ENCODE measurements at regions not wholly inside any gene's neighbourhood (a gene's known extent, or its start where the extent isn't known, plus 50 kb on each side); places are given as distances from the start of the nearest gene placed in this dataset.
"Not testable (repeated sequence)": the region's sequence is repeated elsewhere in the genome, so short reads cannot be mapped to it uniquely, and the experiment has no call there.

DNA sequence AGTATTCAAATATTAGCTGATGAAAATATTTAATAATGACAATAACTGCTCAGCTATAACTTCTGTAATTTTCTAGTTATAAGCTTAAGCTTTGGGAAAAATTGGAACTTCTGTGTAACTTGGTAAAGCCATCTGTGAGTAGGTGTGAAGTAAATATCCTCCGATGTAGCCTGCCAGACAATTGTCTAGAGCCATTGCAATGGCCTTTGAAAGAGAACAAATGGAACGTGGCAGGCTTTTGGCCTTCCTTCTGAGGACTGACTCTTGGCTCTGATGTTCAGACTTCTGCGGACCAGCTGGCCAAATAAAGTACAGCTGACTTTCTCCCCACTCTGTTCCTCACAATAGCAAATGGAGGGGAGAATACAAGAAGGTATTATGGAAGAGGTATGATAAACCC lies 203.4 kb upstream of the NMUR2 start:
- no peak for DNase-seq (ENCODE audit: low read depth in 2 of 2)

DNA sequence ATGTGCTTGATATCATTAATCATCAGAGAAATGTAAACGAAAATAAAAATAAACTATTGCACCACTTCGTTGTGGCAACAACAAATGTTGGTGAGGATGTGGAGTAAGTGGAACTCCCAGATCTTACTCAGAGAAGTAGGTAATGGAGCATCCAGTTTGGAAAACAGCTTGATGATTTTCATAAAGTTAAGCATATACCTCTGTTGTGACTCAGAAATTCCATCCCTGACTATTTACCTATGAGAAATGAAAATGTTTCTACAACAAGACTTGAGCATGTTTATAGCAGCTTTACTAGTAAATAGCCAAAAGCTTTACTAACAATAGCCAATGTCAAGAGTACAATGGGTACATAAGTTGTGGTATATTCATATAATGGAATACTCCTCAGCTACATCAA lies 214.7 kb upstream of the NMUR2 start:
- DNase-seq (ENCODE audit: low read depth in 2 of 2) = no peak

DNA sequence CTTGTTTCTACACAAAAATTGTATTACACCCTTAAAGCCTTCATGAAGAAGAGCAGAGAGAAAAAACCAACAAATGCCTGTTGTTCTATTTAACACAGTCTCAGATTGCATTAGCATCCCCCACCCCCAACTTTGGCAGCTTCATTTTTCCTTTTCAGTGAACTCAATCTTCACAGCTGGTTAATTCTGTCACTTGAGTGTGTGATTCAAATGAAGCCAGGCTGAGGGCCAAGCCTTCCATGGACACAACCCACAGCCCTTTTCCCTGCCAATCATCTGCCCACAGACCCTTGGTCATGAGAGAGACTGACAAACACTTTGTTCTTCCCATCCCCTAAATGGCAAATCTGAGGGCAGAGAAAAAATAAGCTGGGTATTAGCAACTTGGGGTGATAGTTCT lies 217.5 kb upstream of the NMUR2 start:
- no peak for DNase-seq (ENCODE audit: low read depth in 2 of 2)

DNA sequence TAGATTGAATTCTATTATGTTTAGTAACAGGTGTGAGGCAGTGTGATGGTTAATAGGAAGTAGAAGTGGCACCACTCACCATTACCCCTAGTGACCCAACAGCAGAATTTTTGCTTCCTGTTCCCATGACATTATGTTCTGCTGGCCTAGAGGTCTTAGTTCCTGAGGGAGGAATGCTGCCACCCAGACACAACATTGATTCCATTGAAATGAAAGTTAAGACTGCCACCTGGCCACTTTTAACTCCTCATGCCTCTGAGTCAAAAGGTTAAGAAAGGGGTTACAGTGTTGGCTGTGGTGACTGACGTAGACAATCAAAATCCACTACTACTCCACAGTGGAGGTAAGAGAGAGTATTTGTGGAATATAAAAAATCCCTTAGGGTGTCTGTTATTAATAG lies 218.9 kb upstream of the NMUR2 start:
- DNase-seq (ENCODE audit: low read depth in 2 of 2) = no peak

DNA sequence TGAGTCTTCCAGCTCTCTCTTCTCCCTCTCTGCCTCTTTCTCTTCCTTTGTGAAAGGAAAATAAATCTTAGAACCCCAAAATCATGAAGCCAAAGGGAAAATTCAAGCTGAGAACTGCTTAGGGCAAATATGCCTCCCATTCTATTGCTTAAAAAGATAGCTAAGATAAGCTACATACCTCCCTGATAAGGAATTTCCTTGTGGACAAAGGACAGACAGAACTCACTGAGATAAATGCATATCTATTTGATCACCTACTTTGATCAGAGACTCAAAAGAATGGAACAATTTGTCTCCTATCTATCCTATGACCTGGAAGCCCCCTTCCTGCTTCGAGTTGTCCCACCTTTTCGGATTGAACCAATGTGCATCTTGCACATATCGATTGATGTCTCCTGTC lies 220.6 kb upstream of the NMUR2 start:
- DNase-seq (ENCODE audit: low read depth in 2 of 2) = no peak

DNA sequence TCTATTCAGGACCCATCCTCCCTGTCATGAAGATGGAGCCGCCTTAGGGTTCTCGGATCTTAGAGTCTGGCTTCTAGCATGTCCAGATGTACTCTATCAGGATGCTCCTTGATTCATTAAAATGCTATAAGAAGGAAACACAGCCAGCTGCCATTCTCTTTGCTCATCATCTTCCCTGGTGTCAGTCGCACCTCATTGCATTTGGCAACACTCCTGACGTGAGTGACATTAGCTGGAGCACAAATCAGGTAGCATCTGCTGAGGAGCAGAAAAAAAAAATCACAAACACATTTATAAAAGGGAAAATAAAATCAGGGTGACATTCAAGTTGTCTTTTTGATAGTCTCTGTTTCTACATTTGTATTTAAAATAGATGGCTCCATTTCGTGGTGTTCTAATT lies 226.1 kb upstream of the NMUR2 start:
- DNase-seq (ENCODE audit: low read depth in 2 of 2) = no peak

DNA sequence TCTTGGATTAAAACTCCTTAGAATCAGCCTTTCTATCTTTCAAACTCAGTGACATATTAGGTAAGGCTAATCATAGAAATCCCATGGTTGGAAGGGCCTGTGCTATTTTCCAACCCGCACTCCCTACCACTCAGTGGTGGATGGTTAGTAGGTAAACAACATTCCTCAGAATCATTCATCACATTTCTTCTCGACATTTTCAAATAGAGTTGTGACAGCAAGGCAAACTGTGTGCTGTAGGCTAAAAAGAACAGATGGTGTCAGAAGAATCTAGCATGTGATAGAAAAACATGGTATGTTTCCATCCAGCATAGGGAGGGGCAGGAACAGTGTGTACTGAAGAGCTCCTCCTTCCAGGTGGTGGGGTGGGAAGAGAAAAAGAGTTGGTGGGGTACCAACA lies 227.3 kb upstream of the NMUR2 start:
- no peak for DNase-seq (ENCODE audit: low read depth in 2 of 2)

DNA sequence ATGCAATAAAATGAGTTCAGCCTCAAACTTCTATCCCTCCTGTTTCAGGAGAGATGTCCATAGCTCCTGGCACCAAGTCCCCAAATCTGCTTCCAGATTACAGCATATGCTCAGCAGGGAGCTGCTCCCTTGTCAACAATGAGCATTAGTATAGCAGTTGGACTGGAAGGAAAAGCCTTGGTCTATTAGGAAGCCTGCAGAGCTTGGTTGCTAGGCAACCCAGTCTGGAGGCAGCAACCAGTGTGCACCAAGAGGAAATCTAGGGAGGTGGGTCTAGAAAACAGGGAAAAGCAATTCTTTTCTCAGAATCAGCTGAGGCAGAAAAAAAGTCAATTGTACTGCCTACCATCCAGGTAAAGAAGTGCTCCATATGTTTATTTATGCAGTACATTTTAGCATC lies 229.5 kb upstream of the NMUR2 start:
- no peak for DNase-seq (ENCODE audit: low read depth in 2 of 2)

DNA sequence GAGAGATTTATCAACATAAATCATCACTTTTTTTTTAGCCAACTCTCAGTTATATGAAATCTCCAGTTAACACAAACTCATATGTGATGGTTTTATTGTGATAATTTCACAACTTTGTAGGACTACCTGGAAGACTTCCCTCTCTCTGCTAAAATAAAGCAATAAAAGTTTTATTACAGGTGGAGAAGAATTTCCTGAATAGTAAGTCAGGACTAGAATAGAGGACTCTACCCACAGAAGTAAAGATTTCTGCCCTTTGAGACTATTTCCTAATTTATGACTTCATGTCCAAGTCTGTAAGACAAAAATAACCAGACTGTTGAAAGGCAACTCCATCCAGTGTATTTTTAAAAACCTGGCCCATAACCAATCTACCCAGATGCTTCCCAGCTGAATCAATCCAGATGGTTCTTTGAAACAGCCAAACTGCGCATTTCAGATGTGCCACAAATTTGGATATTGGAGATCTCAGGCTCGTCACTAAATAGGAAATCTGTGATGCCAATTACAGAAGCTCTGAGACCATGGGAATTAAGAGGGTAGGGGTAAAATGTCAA lies 234.0 kb upstream of the NMUR2 start:
- no peak for DNase-seq (ENCODE audit: low read depth in 2 of 2)

DNA sequence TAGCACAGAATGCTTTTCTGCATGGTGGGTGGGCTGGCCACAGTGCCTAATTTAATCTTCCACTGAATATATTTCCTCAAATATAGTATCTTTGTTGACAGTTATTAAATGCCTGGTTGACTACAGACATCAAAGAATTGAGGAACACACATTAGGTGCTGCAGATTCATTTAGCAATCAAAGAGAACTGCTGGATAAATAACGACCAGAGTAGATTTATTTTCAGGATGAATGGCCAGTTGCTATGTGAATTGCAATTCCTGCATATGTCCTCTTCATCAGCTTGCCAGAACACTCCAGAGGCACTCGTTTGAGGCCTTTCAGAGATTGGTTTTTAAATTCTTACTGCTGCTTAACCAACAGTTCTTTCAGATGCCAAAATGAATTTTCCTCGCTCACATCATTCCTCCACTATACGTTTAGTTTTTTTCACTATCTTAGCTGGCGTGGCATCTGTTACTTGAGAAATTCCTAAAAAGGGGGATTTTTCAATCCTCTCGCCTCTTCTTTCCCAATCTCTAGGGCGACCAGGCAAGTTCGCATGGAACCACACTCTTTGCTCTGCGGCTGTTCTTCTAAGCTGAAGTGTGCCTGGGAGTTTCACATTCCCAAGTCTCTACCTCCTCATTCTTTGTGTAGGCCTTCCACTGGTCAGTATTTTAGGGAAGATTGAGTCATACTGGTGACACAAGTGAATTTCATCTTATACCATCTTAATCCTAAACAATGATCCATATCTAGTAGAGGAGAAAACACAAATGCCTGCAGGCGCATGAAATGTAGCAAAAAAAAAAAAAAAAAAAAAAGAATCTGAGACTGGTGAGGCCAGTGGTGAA lies 237.1 kb upstream of the NMUR2 start:
- DNase-seq (ENCODE audit: low read depth in 2 of 2) = no peak

DNA sequence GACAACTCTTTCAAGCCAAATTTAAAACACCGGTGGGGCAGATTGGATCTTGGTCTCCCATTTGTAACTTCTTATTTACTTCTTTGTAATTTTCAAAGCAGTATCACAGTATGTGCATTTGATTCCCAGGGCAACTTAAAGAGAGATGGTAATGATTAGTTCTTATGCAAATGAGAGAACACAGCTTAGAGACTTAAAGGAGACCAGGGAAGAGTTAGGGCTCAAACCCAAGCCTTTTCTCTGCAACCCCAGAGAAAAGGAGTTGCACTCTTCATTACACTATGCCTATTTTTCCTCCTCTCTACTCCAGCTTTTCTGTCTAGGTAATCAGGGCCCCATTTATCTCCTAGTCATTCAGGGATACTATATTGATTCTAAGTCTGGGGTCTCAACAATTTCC lies 237.8 kb upstream of the NMUR2 start:
- no peak for DNase-seq (ENCODE audit: low read depth in 2 of 2)

DNA sequence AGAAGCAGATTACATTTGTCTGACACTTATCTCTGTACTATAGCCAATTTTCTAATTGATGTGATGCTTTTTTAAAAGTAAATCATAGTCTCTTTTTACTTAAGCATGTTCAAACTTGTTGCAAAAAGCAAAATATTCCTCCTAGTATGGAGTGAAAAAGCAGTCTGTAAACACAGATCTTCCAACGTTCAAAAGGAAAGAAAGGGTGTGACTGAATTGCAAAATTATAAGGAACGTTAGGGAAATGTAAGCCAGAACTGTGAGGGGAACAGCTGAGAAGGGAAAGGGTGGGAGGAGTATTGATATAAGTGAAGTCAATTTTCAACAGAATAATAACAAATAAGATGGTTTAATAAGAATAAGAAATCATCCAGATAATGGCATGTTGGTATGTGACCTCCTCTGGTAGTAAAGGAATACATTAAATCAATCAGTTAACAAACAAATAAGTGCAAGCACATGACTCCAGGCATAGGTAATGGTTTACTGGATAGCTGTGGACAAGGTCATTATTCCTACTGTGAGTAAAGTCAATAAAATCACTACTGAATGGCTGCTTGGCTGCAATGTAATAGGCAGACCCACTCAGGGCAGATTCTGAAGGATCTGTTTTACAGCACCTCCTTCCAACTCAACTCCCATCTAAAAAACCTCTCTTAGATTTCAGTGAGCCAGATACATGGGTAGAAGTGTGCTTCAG lies 239.1 kb upstream of the NMUR2 start:
- no peak for DNase-seq (ENCODE audit: low read depth in 2 of 2)

DNA sequence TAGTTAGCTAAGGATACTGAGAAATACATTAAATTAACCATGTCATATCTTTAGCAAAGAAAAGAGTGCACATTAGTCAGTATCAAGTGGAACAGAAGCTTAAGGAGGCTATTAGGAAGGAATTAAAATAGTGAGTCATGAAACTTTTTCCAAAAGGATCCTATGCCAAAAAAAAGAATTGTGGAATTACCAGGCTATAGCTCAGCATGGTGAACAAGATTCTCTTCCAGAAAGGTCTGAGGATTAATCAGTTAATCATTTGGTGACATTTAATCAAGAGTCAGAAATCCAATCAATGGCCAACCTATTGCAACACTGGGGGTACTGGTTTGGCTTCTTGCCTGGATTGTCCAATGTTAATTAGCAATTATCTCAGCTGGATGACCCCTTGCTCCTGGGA lies 244.5 kb upstream of the NMUR2 start:
- DNase-seq (ENCODE audit: low read depth in 2 of 2) = no peak

DNA sequence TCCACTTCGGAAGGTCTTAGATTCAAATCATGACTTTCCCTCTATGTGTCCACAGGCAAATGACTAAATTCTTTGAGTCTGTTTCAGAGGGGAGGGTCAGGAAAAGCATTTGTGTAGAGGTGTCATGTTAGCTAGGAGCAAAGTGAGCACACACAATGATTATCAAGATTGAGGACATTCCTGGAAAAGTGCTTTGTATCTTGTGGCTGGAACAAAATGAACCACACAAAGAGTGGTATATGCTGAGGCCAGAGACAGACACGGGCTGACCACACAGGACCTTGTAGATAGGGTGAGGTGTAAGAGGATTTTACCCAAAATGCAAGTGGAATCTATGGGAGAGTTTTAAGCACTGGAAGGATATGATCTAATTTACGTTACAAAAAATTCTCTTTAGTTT lies 245.3 kb upstream of the NMUR2 start:
- DNase-seq (ENCODE audit: low read depth in 2 of 2) = no peak

DNA sequence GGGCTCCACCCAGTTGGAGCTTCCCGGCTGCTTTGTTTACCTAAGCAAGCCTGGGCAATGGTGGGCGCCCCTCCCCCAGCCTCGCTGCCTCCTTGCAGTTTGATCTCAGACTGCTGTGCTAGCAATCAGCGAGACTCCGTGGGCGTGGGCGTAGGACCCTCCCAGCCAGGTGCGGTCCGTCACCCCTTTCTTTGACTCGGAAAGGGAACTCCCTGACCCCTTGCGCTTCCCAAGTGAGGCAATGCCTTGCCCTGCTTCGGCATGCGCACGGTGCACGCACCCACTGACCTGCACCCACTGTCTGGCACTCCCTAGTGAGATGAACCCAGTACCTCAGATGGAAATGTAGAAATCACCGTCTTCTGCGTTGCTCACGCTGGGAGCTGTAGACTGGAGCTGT lies 254.4 kb upstream of the NMUR2 start:
- not testable (repeated sequence) for DNase-seq (ENCODE audit: low read depth in 2 of 2)

DNA sequence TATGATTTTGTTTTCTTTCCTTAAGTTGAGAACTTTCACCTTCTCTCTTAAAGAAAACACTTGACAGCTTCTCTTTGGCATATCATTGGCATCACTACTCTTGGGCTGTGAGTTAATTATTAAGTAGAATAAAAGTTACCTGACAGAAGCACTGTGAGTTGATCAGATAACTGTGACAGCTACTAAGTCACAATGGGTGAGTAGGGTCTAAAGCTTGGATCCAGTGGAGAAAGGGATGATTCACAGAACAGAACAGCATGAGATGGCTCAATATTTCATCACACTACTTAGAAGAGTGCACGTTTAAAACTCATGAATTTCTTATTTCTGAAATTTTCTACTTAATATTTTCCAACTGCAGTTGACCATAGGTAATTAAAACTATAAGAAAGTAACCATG lies 268.5 kb upstream of the NMUR2 start:
- no peak for DNase-seq (ENCODE audit: low read depth in 2 of 2)

DNA sequence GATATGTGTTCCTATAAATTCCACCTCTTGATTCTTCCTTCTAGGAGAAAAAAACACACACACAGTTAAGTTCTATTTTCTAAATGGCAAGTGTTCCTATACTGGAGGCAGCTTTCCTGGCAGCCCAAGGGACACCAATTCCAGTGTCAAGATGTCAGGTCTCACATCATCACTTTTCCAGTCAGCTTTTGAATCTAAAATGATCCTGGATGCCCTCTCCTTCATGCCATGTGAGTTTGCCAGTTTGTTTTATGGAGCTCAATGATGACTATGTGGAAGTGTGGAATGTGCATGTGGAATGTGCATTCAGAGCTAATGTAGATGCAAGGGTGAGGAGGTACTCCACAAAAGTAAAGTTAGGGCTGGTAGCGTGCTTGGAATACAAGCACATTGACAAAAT lies 269.3 kb upstream of the NMUR2 start:
- DNase-seq (ENCODE audit: low read depth in 2 of 2) = no peak

DNA sequence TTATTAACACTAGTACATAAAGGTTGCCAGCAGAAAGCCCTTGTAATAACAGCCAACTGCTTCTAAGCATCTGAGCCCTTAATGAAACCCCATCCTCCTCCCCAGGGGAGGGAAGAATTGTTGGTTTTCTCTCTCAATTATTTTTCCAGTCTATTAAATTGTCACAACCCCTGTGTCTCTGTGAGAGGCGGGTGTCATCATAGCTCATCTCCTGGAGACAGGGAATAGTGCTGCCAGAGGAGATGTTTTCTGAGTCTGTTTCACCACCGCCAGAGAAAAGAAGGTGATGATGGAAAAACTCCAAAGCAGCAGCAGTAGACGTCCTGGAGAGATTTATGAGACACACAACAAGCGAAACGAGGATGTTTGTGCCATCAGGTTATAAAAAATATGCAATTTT lies 271.1 kb upstream of the NMUR2 start:
- DNase-seq (ENCODE audit: low read depth in 2 of 2) = no peak

DNA sequence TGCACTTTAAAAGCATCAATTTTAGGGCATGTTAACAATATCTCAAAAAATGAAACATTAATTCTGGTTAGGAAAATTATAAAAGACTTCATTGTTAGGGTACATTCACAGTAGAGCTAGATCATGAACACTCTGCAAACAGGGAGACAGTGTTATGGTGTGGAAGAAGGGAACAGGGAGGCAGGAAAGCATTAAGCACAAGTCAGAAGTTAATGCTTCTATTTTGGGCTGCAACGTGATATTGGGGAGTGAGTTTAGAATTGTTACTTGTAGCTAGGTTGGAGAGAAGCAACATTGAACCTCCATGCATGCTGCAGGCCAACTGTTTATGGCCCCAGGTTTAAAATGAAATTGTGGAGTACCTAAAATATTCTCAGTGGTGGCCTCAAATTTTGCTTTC lies 278.1 kb upstream of the NMUR2 start:
- no peak for DNase-seq (ENCODE audit: low read depth in 2 of 2)

DNA sequence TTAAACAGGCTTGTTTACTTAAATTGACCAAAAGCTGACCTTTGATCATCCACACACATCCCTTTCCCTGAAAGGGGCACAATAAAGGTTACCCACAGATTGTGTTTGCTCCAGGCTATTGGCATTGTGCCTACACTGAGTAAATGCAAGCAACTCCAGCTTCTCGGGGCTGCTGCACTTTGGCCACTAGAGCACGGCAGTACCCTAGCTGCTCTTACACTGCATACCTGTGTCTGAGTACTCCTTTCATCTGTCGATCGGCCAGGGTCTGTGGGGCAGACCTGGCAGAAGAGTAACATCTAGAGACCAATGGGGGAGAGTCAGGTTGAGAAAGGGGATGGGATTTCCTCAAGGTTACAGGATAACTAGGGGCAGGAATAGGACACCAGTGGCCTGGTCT lies 281.9 kb upstream of the NMUR2 start:
- DNase-seq (ENCODE audit: low read depth in 2 of 2) = no peak

DNA sequence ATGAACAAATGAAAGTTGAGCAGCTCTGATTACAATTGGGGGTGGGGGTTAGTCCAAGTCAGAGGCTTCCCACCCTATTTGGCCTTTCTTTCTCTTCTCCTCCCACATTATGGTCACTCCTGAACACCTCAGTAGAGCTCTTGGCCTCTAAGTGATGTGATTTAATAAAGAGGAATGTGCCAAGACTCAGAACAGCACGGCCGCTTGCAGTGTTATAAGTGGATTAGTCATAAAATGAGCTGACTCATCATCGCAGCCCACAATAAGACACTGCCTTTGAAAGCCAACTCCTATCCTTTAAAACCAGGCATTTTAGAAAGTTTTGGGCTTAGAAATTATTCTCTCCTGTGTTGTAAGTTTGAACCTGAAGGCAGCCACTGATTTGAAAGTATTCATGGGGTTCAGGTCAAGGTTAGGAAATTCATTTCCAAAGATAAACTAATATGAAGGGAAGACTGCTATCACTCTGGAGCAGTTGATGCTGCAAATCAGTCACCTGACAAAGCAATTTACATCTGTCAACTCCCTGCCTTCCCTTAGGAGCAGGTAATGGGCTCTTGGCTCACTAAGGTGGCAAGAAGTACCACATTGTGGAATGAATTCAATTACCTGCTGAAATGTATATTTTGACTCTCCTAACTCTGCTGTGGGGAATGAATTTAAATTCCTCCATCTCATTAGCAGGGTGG lies 283.6 kb upstream of the NMUR2 start:
- DNase-seq (ENCODE audit: low read depth in 2 of 2) = no peak

DNA sequence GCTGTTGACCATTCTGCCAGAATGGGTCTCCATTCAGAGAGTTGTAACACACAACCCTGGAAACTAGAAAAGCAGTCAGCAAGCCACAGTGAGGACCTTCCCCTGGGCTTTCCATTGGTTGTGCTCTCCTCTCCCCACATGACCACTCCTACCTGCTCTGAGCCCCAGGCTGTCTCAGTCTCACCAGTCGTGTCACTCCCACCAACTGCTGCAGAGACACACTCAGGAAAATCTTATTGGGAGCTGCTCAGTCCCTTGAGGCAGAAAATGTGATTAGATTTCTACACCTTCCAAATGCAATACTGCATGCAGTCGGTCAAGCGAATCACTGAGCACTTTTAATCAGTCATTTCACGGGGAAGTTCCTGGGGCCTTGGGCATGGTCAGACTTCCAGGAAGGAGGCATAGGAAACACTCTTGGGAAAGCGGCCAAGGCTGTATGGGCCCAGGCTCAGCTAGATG lies 284.2 kb upstream of the NMUR2 start:
- no peak for DNase-seq (ENCODE audit: low read depth in 2 of 2)

DNA sequence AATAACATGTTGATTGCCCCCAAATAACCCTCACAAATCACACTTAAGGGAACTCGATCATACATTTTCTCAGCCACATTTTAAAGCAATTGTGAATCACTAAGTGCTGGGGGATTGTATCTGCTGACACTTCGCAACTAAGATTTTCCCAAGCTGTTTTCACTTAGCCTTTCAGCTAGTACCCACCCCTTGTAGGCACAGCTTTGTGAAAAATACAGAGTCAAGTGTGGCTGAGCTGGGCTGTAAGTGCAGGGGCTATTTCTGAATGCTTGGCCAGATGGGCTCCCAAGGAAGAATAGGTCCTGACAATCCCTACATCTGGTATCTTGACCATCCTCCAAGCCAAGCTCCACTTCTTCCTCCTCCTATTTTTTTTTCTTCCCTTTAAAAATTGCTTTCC lies 289.2 kb upstream of the NMUR2 start:
- no peak for DNase-seq (ENCODE audit: low read depth in 2 of 2)

Data from stimulated activated CD4-positive, alpha-beta T cell treated with anti-CD3 and anti-CD28 coated beads, Interleukin-12 subunit alpha, Interleukin-12 subunit beta, amount 100 ng/mL, for 24 hours (primary cell).